Naive thymus-derived CD4-positive, alpha-beta T cell (primary cell): ENCODE measurements at regions not wholly inside any gene's neighbourhood (a gene's known extent, or its start where the extent isn't known, plus 50 kb on each side); places are given as distances from the start of the nearest gene placed in this dataset.

Experiments used
- ATAC-seq: fragments of 150-1000 bp; cut with Tn5 transposase; 2 replicates; pipeline ENCODE4 v1.10.0; 2021; ENCODE audit warnings: mild to moderate bottlenecking, moderate library complexity
- CTCF ChIA-PET: fragments of 350-600 bp; sonication (Branson Sonifier 250); formaldehyde crosslinking; loops from one replicate; lab custom pipeline; 2021; ENCODE audit warnings: antibody characterized with exemption; lab: Charles Lee
- POLR2A ChIA-PET: fragments of 350-600 bp; sonication (Branson Sonifier 250); formaldehyde crosslinking; loops from one replicate; lab custom pipeline; 2021; ENCODE audit warnings: antibody characterized with exemption, inconsistent platforms; lab: Charles Lee
- DNase-seq, 9 donors: peaks; one replicate each; pipeline versions ENCODE4 v3.0.0 to v3.0.0-alpha.2; 2020 to 2022; ENCODE audit warnings: mixed read lengths in 1 of 9
- H3K27ac ChIP-seq: one replicate; pipeline ENCODE4 v1.7.0; 2013; ENCODE audit warnings: mild to moderate bottlenecking, low read depth, low read length, moderate library complexity
- H3K27me3 ChIP-seq, 2 donors: one replicate each; pipeline ENCODE4 v1.7.0; 2013; ENCODE audit warnings: low read length in 2 of 2, mild to moderate bottlenecking in 2 of 2, moderate library complexity in 2 of 2; ENCODE audit not compliant: control insufficient read depth in 2 of 2, insufficient read depth in 2 of 2
- H3K36me3 ChIP-seq, 3 experiments: 1 replicate in 2 of 3; 2 replicates in 1 of 3; pipeline ENCODE4 v1.7.0; 2013; ENCODE audit warnings: low read length in 3 of 3, mild to moderate bottlenecking in 3 of 3, moderate library complexity in 1 of 3; ENCODE audit not compliant: insufficient read depth in 3 of 3, control insufficient read depth in 2 of 3
- H3K4me1 ChIP-seq, 2 donors: one replicate each; pipeline ENCODE4 v1.7.0; 2013; ENCODE audit warnings: low read length in 2 of 2, mild to moderate bottlenecking in 2 of 2, moderate library complexity in 1 of 2; ENCODE audit not compliant: control insufficient read depth in 2 of 2, insufficient read depth in 2 of 2
- H3K4me3 ChIP-seq: 2 replicates; pipeline ENCODE4 v1.7.0; 2013; ENCODE audit warnings: mild to moderate bottlenecking, low read length
- H3K9me3 ChIP-seq, 3 experiments: 1 replicate in 2 of 3; 2 replicates in 1 of 3; pipeline ENCODE4 v1.7.0; 2013; ENCODE audit warnings: low read length in 3 of 3; ENCODE audit not compliant: control insufficient read depth in 2 of 3
- H3K27ac Mint-ChIP-seq, 9 donors: one replicate each; pipeline ENCODE4 v1.8.0; 2020 to 2022; ENCODE audit warnings: mixed read lengths in 9 of 9, mild to moderate bottlenecking in 8 of 9, moderate library complexity in 5 of 9, inconsistent platforms in 2 of 9
- H3K27me3 Mint-ChIP-seq, 5 donors: one replicate each; pipeline ENCODE4 v1.8.0; 2021 to 2022; ENCODE audit warnings: mixed read lengths in 5 of 5, mild to moderate bottlenecking in 1 of 5
- H3K36me3 Mint-ChIP-seq, 5 donors: one replicate each; pipeline ENCODE4 v1.8.0; 2020 to 2022; ENCODE audit warnings: mixed read lengths in 5 of 5, mild to moderate bottlenecking in 3 of 5, inconsistent platforms in 1 of 5
- H3K4me1 Mint-ChIP-seq, 7 donors: one replicate each; pipeline ENCODE4 v1.8.0; 2020 to 2022; ENCODE audit warnings: mixed read lengths in 7 of 7, mild to moderate bottlenecking in 3 of 7, inconsistent platforms in 1 of 7
- H3K4me3 Mint-ChIP-seq, 10 donors: one replicate each; pipeline ENCODE4 v1.8.0; 2020 to 2022; ENCODE audit warnings: mild to moderate bottlenecking in 10 of 10, mixed read lengths in 10 of 10, moderate library complexity in 6 of 10, inconsistent platforms in 2 of 10
- H3K9me3 Mint-ChIP-seq, 11 donors: one replicate each; pipeline ENCODE4 v1.8.0; 2020 to 2022; ENCODE audit warnings: mixed read lengths in 11 of 11, mild to moderate bottlenecking in 4 of 11, inconsistent platforms in 1 of 11, moderate library complexity in 1 of 11
- intact Hi-C, 2 donors: fragments of 100-400 bp; cut with micrococcal nuclease; formaldehyde crosslinking; loops; one replicate each; pipeline ENCODE4 v1.15.1; 2023

DNA sequence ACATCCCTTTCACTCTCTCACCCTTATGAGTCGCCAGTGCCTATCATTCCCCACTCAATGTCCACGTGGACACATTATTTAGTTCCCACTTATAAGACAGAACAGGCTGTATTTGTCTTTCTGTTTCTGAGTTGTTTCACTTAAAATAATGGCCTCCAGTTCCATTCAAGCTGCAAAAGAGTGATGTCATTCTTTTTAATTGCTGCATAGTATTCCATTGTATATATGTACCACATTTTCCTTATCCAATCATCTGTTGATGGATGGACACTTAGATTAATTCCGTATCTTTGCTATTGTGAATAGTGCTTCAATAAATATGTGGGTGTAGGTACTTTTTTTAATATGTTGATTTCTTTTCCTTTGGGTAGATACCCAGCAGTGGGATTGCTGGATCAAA is 79.1 kb downstream of the ZNF365 start:
- Histone ChIP-seq H3K4me3 (no peak overlapping the region), H3K36me3 (no peaks in the 10 kb centered on the region), H3K4me1 (peaks cover 0 to 14% of the 10 kb centered on the region in 2 donors), H3K27me3 (no peaks in the 10 kb centered on the region), H3K9me3 (no peaks in the 10 kb centered on the region), H3K27ac (no peak overlapping the region)
- CTCF ChIA-PET: no interaction called here
- ATAC-seq (no peak), DNase-seq (no peak)
- Mint-ChIP-seq H3K9me3 (peaks cover 0 to 5% (median 3%) of the 10 kb centered on the region in 11 donors), H3K4me3 (no peak overlapping the region), H3K36me3 (no peaks in the 10 kb centered on the region), H3K4me1 (peaks cover 0 to 21% (median 0%) of the 10 kb centered on the region in 7 donors), H3K27me3 (peaks cover 0 to 26% (median 10%) of the 10 kb centered on the region in 5 donors), H3K27ac (no peak overlapping the region)
- POLR2A ChIA-PET: no interaction called here
- intact Hi-C loops: no loop called here

- H3K9me3 Mint-ChIP-seq: peaks cover 0 to 5% (median 3%) of the 10 kb centered on the region in 11 donors
- CTCF ChIA-PET: no interaction called here
These were observed 80.7 kb downstream of the ZNF365 start for GRCh38 chr10:62454687-62455397.

GRCh38 chr10:62456611-62457101 is 82.5 kb downstream of the ZNF365 start:
- Histone ChIP-seq H3K4me3 (no peak overlapping the region), H3K27ac (no peak overlapping the region), H3K27me3 (no peaks in the 10 kb centered on the region), H3K36me3 (no peaks in the 10 kb centered on the region), H3K9me3 (no peaks in the 10 kb centered on the region), H3K4me1 (peaks cover 0 to 14% of the 10 kb centered on the region in 2 donors)
- Mint-ChIP-seq H3K27me3 (peaks cover 0 to 15% (median 4%) of the 10 kb centered on the region in 5 donors), H3K27ac (no peak overlapping the region), H3K9me3 (peaks cover 0 to 5% (median 3%) of the 10 kb centered on the region in 11 donors), H3K4me3 (no peak overlapping the region), H3K4me1 (peaks cover 0 to 21% (median 0%) of the 10 kb centered on the region in 7 donors), H3K36me3 (no peaks in the 10 kb centered on the region)
- intact Hi-C loops: no loop called here
- CTCF ChIA-PET: no interaction called here
- POLR2A ChIA-PET: no interaction called here
- DNase-seq: no peak
- peak; percentile 74 for ATAC-seq

More at GRCh38 chr10:62454687-62455397, 80.7 kb downstream of the ZNF365 start:
- peaks cover 0 to 21% (median 0%) of the 10 kb centered on the region in 7 donors for H3K4me1 Mint-ChIP-seq
- H3K27ac Mint-ChIP-seq: no peak overlapping the region
- Histone ChIP-seq H3K27me3 (no peaks in the 10 kb centered on the region), H3K4me1 (peaks cover 0 to 14% of the 10 kb centered on the region in 2 donors), H3K27ac (no peak overlapping the region), H3K4me3 (no peak overlapping the region), H3K9me3 (no peaks in the 10 kb centered on the region), H3K36me3 (no peaks in the 10 kb centered on the region)
- DNase-seq (no peak), ATAC-seq (no peak)
- POLR2A ChIA-PET: no interaction called here
- no peaks in the 10 kb centered on the region for H3K36me3 Mint-ChIP-seq
- H3K4me3 Mint-ChIP-seq: no peak overlapping the region
- peaks cover 0 to 18% (median 4%) of the 10 kb centered on the region in 5 donors for H3K27me3 Mint-ChIP-seq
- intact Hi-C loops: no loop called here

GRCh38 chr10:62457196-62457595 is 83.0 kb downstream of the ZNF365 start:
- Mint-ChIP-seq H3K27me3 (peaks cover 0 to 15% (median 4%) of the 10 kb centered on the region in 5 donors), H3K36me3 (no peaks in the 10 kb centered on the region), H3K27ac (no peak overlapping the region), H3K4me3 (no peak overlapping the region), H3K4me1 (peaks cover 0 to 21% (median 0%) of the 10 kb centered on the region in 7 donors), H3K9me3 (peaks cover 0 to 5% (median 3%) of the 10 kb centered on the region in 11 donors)
- Histone ChIP-seq H3K9me3 (no peaks in the 10 kb centered on the region), H3K27me3 (no peaks in the 10 kb centered on the region), H3K4me1 (peaks cover 0 to 14% of the 10 kb centered on the region in 2 donors), H3K27ac (no peak overlapping the region), H3K36me3 (no peaks in the 10 kb centered on the region), H3K4me3 (no peak overlapping the region)
- intact Hi-C loops: no loop called here
- DNase-seq (no peak), ATAC-seq (no peak)
- CTCF ChIA-PET: no interaction called here
- POLR2A ChIA-PET: no interaction called here

- ATAC-seq (no peak), DNase-seq (no peak)
- intact Hi-C loops: no loop called here
- Histone ChIP-seq H3K4me3 (no peak overlapping the region), H3K27me3 (no peaks in the 10 kb centered on the region), H3K36me3 (no peaks in the 10 kb centered on the region), H3K4me1 (peaks cover 0 to 14% of the 10 kb centered on the region in 2 donors), H3K27ac (no peak overlapping the region), H3K9me3 (no peaks in the 10 kb centered on the region)
- ChIA-PET POLR2A (no interaction called here), CTCF (no interaction called here)
- H3K27ac Mint-ChIP-seq: no peak overlapping the region
- H3K4me1 Mint-ChIP-seq: peaks cover 0 to 21% (median 0%) of the 10 kb centered on the region in 7 donors
- H3K27me3 Mint-ChIP-seq: peaks cover 0 to 15% (median 4%) of the 10 kb centered on the region in 5 donors
- peaks cover 0 to 5% (median 3%) of the 10 kb centered on the region in 11 donors for H3K9me3 Mint-ChIP-seq
- H3K36me3 Mint-ChIP-seq: no peaks in the 10 kb centered on the region
- H3K4me3 Mint-ChIP-seq: no peak overlapping the region
These were observed 83.4 kb downstream of the ZNF365 start for GRCh38 chr10:62457598-62457997.

DNA sequence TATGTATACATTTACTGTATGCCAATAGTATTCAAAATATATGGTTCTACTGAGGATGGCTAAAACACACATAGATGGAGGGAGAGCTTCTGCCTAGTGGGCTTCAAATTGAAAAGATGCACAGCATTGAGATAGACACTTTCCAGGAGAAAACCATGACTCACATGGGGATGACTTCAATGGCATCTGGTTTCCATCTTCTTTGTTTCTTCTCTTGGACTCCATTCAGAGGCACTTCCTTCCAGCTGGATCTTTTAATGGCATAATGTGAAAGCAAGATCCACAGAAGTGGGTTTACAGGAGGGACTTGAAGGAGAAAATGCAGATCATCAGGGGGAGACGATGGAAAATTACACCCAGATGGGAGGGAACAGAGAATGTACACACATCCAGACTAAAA is 84.9 kb downstream of the ZNF365 start:
- H3K36me3 ChIP-seq: no peaks in the 10 kb centered on the region
- H3K9me3 Mint-ChIP-seq: peaks cover 0 to 3% (median 0%) of the 10 kb centered on the region in 11 donors
- H3K4me1 ChIP-seq: peaks cover 0 to 14% of the 10 kb centered on the region in 2 donors
- H3K36me3 Mint-ChIP-seq: no peaks in the 10 kb centered on the region
- no peak overlapping the region for H3K4me3 Mint-ChIP-seq
- peaks cover 0 to 9% (median 0%) of the 10 kb centered on the region in 5 donors for H3K27me3 Mint-ChIP-seq
- H3K27ac Mint-ChIP-seq: no peak overlapping the region
- no peak overlapping the region for H3K27ac ChIP-seq
- no peaks in the 10 kb centered on the region for H3K9me3 ChIP-seq
- POLR2A ChIA-PET: no interaction called here
- ATAC-seq (no peak), DNase-seq (no peak)
- no peak overlapping the region for H3K4me3 ChIP-seq
- intact Hi-C loops: no loop called here
- peaks cover 0 to 21% (median 0%) of the 10 kb centered on the region in 7 donors for H3K4me1 Mint-ChIP-seq
- CTCF ChIA-PET: interaction anchor here (1.4 kb wide), 1 partner anchor 33 kb away, joined by 3 read pairs; no protein-coding TSS in a partner anchor
- no peaks in the 10 kb centered on the region for H3K27me3 ChIP-seq
